Heart left ventricle (tissue), 16 donors: ENCODE measurements at regions not wholly inside any gene's neighbourhood (a gene's known extent, or its start where the extent isn't known, plus 50 kb on each side); places are given as distances from the start of the nearest gene placed in this dataset.

Experiments used
- ATAC-seq, 4 donors: fragments of 200-7000 bp; cut with Tn5 transposase; one replicate each; pipeline ENCODE4 v1.9.1; 2020 to 2022; ENCODE audit warnings: moderate library complexity in 4 of 4, mild to moderate bottlenecking in 3 of 4, moderate number of reproducible peaks in 1 of 4
- DNase-seq, 5 donors: peaks; one replicate each; pipeline ENCODE4 v3.0.0-alpha.2; 2020
- H3K27ac ChIP-seq, 12 donors: fragments of 200-600 bp; sonication (generic) in 4 of 12; one replicate each; pipeline versions ENCODE4 v1.5.0 to v1.8.0; 2016 to 2022; ENCODE audit warnings: mild to moderate bottlenecking in 2 of 12
- H3K27me3 ChIP-seq, 9 donors: fragments of 200-600 bp; sonication (generic) in 2 of 9; one replicate each; pipeline versions ENCODE4 v1.5.1 to v1.8.0; 2016 to 2022; ENCODE audit warnings: mild to moderate bottlenecking in 3 of 9
- H3K36me3 ChIP-seq, 9 donors: fragments of 200-600 bp; sonication (generic) in 2 of 9; one replicate each; pipeline versions ENCODE4 v1.5.0 to v1.8.0; 2018 to 2022; ENCODE audit warnings: mild to moderate bottlenecking in 2 of 9
- H3K4me1 ChIP-seq, 12 donors: fragments of 200-600 bp; sonication (generic) in 4 of 12; one replicate each; pipeline versions ENCODE4 v1.5.0 to v1.8.0; 2016 to 2022; ENCODE audit warnings: mild to moderate bottlenecking in 3 of 12
- H3K4me3 ChIP-seq, 12 donors: fragments of 200-600 bp; sonication (generic) in 4 of 12; one replicate each; pipeline versions ENCODE4 v1.5.0 to v1.8.0; 2017 to 2022; ENCODE audit warnings: mild to moderate bottlenecking in 9 of 12, moderate library complexity in 4 of 12
- H3K9me3 ChIP-seq, 12 donors: fragments of 200-600 bp; sonication (generic) in 4 of 12; one replicate each; pipeline versions ENCODE4 v1.5.0 to v1.8.0; 2016 to 2022; ENCODE audit warnings: mild to moderate bottlenecking in 1 of 12
- POLR2A ChIP-seq, 2 donors: fragments of 450-650 bp; IDR thresholded peaks; one replicate each; pipeline ENCODE4 v1.6.1; 2017; ENCODE audit warnings: antibody characterized with exemption in 2 of 2, mild to moderate bottlenecking in 2 of 2, moderate library complexity in 2 of 2
- WGBS, 4 donors: extraction: QIAGEN DNeasy Blood & Tissue Kit in 2 of 4; methylation state at CpG; one replicate each; pipeline versions ENCODE4 v1.1.5 to v1.1.7; 2013 to 2018; 5-methylcytosine and 5-hydroxymethylcytosine counted together
- intact Hi-C, 10 donors: fragments of 100-400 bp; cut with DNase I; formaldehyde crosslinking; loops; one replicate each; pipeline versions ENCODE4 v1.11.1 to v1.14.2; 2022
- TF ChIP-seq, protein P1 (sequence below), 12 donors: fragments of 200-600 bp; sonication (generic) in 4 of 12; IDR thresholded peaks; one replicate each; pipeline versions ENCODE4 v1.5.0 to v1.8.0; 2018 to 2022; ENCODE audit warnings: antibody characterized with exemption in 12 of 12, mild to moderate bottlenecking in 5 of 12
- donor health status: ischemic (EF 13 %, LVEDD 7.1; RV severe dilation, severe dysfunction).
- donor health status: healthy with polysubstance abuse.
- donor health status: DM: no; HTN: yes; CAD: no.
- donor health status: DM: no; HTN: no; CAD: no.
- donor health status: ischemic (EF 25% LVEDD 6.9; RV normal size, moderate dysfunction).
- donor health status: ischemic (EF 25% LVEDD 5.7; RV mildly dilated, moderate dysfunction).
- donor health status: healthy.
- donor health status: DM: yes; HTN: yes; CAD: no.
- donor health status: ischemic (EF 35%, LVEDD 5.7; RV mildly dilated, moderate dysfunction).
- donor health status: nonischemic (EF 11% LVEDD 7.7; RV severe dilation, severe dysfunction).
- donor health status: DM: yes; HTN: yes; CAD: no.
- donor health status: PGD.
- donor health status: ischemic (EF 29% LVEDD 5.4; RV normal size, mild dysfunction).
- donor health status: nonischemic (EF 23%, LVEDD 6.1; RV moderate dilation, normal function).

DNA sequence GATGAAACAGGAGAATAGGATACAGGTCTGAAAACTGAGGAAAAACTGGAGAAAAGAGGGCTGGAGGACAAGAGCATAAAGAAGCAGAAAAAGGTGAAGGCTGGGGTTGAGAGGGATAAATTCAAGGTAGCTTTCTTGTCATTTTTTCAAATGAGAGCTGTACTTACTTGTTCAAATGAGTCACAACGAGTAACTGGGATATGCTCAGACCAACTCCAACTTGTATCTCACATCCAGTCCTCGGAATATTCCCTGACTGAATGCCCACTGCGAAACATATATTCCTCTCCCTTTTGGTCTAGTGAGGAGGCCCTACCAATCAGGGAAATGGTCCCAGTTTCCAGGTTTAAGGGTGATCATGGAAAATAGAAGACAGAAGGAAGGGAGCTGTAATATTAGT lies 343.4 kb downstream of the HHIPL2 start:
- Histone ChIP-seq H3K36me3 (no peaks in the 10 kb centered on the region), H3K4me3 (no peak overlapping the region), H3K27ac (no peak overlapping the region), H3K27me3 (no peaks in the 10 kb centered on the region), H3K9me3 (no peaks in the 10 kb centered on the region), H3K4me1 (no peaks in the 10 kb centered on the region)
- TF ChIP-seq, protein P1, sequence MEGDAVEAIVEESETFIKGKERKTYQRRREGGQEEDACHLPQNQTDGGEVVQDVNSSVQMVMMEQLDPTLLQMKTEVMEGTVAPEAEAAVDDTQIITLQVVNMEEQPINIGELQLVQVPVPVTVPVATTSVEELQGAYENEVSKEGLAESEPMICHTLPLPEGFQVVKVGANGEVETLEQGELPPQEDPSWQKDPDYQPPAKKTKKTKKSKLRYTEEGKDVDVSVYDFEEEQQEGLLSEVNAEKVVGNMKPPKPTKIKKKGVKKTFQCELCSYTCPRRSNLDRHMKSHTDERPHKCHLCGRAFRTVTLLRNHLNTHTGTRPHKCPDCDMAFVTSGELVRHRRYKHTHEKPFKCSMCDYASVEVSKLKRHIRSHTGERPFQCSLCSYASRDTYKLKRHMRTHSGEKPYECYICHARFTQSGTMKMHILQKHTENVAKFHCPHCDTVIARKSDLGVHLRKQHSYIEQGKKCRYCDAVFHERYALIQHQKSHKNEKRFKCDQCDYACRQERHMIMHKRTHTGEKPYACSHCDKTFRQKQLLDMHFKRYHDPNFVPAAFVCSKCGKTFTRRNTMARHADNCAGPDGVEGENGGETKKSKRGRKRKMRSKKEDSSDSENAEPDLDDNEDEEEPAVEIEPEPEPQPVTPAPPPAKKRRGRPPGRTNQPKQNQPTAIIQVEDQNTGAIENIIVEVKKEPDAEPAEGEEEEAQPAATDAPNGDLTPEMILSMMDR (IDR thresholded peaks at IDR 0.05): no peak
- TF ChIP-seq POLR2A (IDR thresholded peaks at IDR 0.05): no peak
- intact Hi-C loops: no loop called here
- ATAC-seq: no peak
- 80 to 93% (median 83%) methylated on average over 3 of the region's 3 CpGs for WGBS, 4 donors
- no peak for DNase-seq

DNA sequence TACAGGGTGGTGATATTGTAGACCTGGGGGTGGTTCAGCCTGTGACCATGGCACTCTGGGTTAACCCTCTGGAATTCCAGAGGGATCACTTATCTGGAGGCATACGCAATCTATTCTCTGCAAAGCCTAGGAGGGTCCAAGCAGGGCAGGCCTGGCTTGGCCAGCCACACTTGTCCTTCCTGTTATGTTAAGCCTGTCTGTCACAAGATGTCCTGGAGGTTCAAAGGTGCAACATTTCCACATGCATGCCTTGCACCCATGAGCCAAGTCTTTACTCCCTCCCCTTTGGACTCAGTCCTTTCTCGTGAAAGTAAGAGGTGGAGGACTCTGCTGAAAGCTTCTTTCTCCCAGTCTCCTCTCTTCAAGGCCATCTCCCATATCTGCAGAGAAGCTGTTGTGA lies 345.1 kb downstream of the HHIPL2 start:
- no peaks in the 10 kb centered on the region for H3K4me1 ChIP-seq
- H3K4me3 ChIP-seq: no peak overlapping the region
- no peak for DNase-seq
- TF ChIP-seq, protein P1 (IDR thresholded peaks at IDR 0.05): no peak
- TF ChIP-seq POLR2A (IDR thresholded peaks at IDR 0.05): no peak
- no peaks in the 10 kb centered on the region for H3K36me3 ChIP-seq
- H3K27me3 ChIP-seq: no peaks in the 10 kb centered on the region
- no peak overlapping the region for H3K27ac ChIP-seq
- ATAC-seq: no peak
- WGBS, 4 donors: 48 to 61% (median 57%) methylated on average over 2 of the region's 2 CpGs
- intact Hi-C loops: no loop called here
- no peaks in the 10 kb centered on the region for H3K9me3 ChIP-seq

DNA sequence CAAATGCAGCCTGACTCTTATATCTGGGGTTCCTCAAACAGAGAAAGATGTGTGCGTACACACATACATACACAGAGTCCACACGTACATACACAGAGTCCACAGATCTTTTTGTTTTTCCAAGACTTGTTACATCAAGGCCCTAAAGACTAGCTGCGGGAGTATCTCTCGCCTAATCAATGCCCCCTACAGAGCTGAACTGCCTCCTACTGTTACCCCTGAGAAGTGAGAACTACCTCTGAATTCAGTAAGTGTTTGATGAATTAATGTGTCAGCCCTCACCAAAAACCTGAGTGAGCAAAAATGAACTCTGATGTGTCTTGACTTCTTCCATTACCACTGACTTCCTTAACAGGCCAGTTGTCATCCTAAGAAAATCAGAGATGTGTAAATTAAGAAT lies 351.2 kb downstream of the HHIPL2 start:
- WGBS, 4 donors: 54 to 62% (median 60%) methylated on average over 4 of the region's 4 CpGs
- no peaks in the 10 kb centered on the region for H3K4me1 ChIP-seq
- no peak for ATAC-seq
- intact Hi-C loops: no loop called here
- H3K27me3 ChIP-seq: no peaks in the 10 kb centered on the region
- no peak overlapping the region for H3K27ac ChIP-seq
- H3K36me3 ChIP-seq: no peaks in the 10 kb centered on the region
- DNase-seq: no peak
- H3K9me3 ChIP-seq: no peaks in the 10 kb centered on the region
- TF ChIP-seq POLR2A (IDR thresholded peaks at IDR 0.05): no peak
- TF ChIP-seq, protein P1 (IDR thresholded peaks at IDR 0.05): no peak
- no peak overlapping the region for H3K4me3 ChIP-seq

DNA sequence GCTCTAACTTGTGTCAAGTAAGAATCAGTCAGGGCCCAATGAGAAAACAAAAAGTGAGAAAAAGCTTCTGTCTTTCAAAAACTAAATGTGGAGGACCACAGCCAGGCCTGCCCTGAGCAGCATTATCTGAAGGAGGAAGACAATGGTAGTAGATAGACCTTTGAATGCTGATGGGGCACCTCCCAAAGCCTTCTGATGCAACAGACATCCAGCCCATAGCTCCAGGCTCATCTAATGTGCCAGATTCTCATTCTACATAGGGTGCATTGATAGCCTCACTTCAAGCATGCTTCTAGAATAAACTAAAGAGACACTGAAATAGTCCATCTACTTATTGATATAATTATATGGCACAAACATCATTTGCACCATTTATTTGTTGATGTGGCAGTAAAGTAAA lies 351.6 kb downstream of the HHIPL2 start:
- Histone ChIP-seq H3K4me3 (no peak overlapping the region), H3K4me1 (no peaks in the 10 kb centered on the region), H3K9me3 (peaks cover 0 to 1% (median 0%) of the 10 kb centered on the region in 12 donors), H3K27me3 (no peaks in the 10 kb centered on the region), H3K36me3 (no peaks in the 10 kb centered on the region), H3K27ac (no peak overlapping the region)
- ATAC-seq: no peak
- no peak for DNase-seq
- intact Hi-C loops: no loop called here
- no peak for TF ChIP-seq POLR2A (IDR thresholded peaks at IDR 0.05)
- TF ChIP-seq, protein P1 (IDR thresholded peaks at IDR 0.05): no peak
